GM19240 (cell line): ENCODE measurements at regions not wholly inside any gene's neighbourhood (a gene's known extent, or its start where the extent isn't known, plus 50 kb on each side); places are given as distances from the start of the nearest gene placed in this dataset.

Source experiments
- DNase-seq: peaks from one replicate; pipeline ENCODE4 v3.0.0; 2011; ENCODE audit warnings: low spot score; ENCODE audit not compliant: insufficient read length

GRCh38 chr1:184311580-184311979 is 75.2 kb upstream of the C1orf21 start:
- DNase-seq = no peak

DNA sequence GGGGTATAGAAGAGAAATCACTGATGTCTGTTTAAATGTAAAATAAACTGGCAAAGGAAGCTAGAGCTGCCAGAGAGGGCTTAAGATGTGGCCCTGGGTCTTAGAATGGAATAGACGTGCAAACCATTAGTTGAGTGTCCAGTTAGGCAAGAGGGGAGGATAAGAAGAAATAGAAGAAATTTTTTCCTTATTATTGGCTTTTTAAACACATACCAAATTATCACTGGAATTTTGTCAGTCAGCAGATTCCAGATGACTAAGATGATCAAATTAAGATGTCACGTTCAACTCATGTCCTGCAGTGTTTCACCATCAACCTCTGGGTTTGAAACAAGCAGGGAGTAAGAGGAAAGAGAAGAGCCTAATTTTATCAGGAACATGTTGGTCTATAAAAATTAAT is 71.6 kb upstream of the C1orf21 start:
- no peak for DNase-seq

DNA sequence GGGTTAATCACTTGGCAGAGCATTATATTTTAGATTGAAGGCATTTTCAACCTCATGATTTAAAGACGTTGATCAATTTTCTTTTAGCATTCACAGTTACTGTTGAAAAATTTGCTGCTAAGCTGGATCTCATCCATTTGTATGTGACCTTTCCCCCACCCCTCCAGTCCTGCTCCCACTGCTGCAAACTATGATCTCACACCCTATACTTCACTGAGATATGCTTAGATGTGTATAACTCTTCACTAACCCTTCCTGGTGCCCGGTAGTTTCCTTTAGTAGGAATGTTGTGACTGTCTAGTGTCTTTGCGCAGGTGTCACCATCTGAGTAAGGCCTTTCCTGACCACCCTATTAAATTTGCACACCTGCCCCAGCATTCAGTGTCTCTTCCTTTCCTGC is 67.0 kb upstream of the C1orf21 start:
- DNase-seq = no peak

GRCh38 chr1:184322253-184322652 is 64.6 kb upstream of the C1orf21 start:
- DNase-seq = no peak

DNA sequence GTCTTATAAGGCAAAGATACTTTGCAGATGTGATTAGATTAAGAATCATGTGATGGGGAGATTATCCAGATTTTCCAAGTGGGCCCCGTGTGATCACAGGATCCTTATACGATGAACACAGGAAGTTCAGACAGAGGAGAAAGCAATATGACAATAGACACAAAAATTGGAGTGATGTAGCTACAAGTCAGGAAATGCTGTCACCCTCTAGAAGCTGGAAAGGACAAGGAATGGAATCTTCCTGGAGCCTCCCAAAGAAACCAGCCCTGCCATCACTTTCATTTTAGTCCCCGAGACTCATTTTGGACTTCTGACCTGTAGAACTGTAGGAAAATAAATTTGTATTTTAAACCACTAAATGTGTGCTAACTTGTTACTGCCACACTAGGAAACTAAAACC is 61.9 kb upstream of the C1orf21 start:
- DNase-seq = no peak

DNA sequence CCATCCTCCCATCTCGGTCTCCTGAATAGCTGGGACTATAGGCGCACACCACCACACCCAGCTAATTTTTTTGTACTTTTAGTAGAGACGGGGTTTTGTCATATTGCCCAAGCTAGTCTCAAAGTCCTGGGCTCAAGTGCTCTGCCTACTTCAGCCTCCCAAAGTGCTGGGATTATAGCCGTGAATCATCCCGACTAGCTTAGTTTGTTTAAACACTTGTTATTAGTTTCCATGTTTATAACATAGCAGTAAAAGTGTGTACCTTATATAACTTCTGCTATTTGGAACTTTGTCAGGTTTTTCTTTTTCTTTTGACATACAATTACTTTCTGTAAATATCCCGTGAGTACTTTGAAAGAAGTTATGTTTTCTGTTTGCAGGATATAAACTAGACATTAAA is 60.6 kb upstream of the C1orf21 start:
- DNase-seq = no peak

DNA sequence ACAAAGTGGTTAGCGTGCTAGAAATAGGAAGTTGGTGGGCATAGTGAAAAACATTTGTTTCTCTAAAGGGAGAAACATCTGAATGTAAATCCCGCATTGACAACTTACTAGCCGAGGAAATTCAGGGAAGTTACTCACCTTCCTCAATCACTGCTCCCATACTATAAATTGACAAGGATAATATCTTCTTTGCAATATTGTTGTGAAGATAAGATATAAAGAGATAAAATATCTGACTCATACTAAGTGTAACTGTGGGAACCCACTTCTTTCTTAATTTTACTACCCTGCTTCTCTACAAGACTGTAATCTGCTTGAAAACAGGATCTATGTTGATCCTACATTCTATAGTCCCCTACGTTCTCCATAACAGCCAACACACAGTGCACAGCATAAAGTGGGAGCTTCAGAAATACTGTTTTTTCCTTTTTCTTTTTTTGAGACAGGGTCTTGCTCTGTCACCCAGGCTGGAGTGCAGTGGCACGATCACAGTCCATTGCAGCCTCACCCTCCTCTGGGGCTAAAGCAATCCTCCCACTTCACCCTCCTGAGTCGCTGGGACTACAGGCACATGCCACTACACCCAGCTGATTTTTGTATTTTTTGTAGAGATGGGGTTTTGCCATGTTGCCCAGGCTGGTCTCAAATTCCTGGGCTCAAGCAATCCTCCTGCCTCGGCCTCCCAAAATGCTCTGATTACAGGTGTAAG is 57.4 kb upstream of the C1orf21 start:
- DNase-seq = no peak

DNA sequence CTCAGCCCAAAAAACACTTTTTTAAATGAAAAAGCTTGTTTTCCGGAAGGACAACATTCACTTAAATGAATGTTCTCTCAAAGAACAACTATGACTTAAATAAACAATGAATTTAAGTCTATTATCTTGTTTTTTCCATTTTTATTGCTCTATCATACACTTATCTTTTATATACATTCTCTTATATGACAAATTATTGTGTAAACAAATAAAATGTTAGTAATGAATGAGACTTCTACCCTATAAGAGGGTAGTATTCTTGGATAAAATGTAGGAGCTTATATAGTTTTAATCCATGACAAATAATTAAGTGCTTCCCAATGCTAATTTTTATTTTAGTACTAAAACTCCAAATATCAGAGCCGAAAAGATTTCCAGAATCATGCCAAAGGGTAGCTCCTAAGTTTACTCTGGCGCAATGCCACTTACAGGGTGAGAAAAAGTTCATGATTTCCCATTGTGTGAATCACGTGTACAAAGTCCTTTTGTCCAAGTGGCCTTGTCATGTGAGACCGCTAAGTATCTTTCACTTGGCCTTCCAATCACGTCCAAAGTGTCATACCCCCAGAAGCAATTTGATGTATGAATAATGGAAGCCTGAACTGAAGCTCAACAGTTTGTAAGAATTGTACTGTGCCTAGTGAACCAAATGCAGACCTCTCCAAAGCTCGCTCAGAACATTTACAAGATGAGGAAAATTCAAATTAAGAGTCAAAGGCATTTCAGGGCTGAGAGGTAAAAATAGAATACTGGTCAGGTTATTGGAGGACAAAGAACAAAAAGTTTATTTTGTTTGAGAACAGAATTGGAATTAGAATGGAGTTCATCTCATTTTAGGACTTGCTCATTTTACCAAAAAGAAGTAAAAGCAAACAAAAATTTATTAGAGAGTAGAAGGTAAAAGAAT is 56.6 kb upstream of the C1orf21 start:
- no peak for DNase-seq

- DNase-seq = no peak
Observed at GRCh38 chr1:184330875-184331274, 56.0 kb upstream of the C1orf21 start.
